BLaER1 treated with 17β-estradiol and CSF1 and Interleukin-3, amounts not matched to agents 10 nM and 100 nM (cell line): ENCODE measurements at regions not wholly inside any gene's neighbourhood (a gene's known extent, or its start where the extent isn't known, plus 50 kb on each side); places are given as distances from the start of the nearest gene placed in this dataset.

Experiments
- H3K27ac ChIP-seq, 11 experiments: shearing (Covaris generic); formaldehyde crosslinking; 2 replicates each; pipeline ENCODE4 v1.8.1; 2022
- H3K27me3 ChIP-seq, 11 experiments: shearing (Covaris generic); formaldehyde crosslinking; 2 replicates each; pipeline ENCODE4 v1.8.1; 2022
- H3K36me3 ChIP-seq, 11 experiments: shearing (Covaris generic); formaldehyde crosslinking; 2 replicates each; pipeline ENCODE4 v1.8.1; 2022
- H3K4me1 ChIP-seq, 10 experiments: shearing (Covaris generic); formaldehyde crosslinking; 2 replicates each; pipeline ENCODE4 v1.8.1; 2022
- H3K4me2 ChIP-seq, 11 experiments: shearing (Covaris generic); formaldehyde crosslinking; 2 replicates each; pipeline ENCODE4 v1.8.1; 2022
- H3K4me3 ChIP-seq, 10 experiments: shearing (Covaris generic); formaldehyde crosslinking; 2 replicates each; pipeline ENCODE4 v1.8.1; 2022
- H3K9ac ChIP-seq, 11 experiments: shearing (Covaris generic); formaldehyde crosslinking; 2 replicates each; pipeline ENCODE4 v1.8.1; 2022
- H3K9me3 ChIP-seq, 11 experiments: shearing (Covaris generic); formaldehyde crosslinking; replicated peaks in 1 of 11; 2 replicates each; pipeline ENCODE4 v1.8.1; 2022
- H4K20me1 ChIP-seq, 11 experiments: shearing (Covaris generic); formaldehyde crosslinking; 2 replicates each; pipeline ENCODE4 v1.8.1; 2022
- Cebpa-rat ChIP-seq, 11 experiments: shearing (Covaris generic); IDR thresholded peaks; 2 replicates each; pipeline ENCODE4 v1.8.1; 2022

- no peak overlapping the region for H3K4me2 ChIP-seq
- H3K4me1 ChIP-seq, result no peaks in the 10 kb centered on the region
- no peaks in the 10 kb centered on the region for H3K27me3 ChIP-seq
- no peak overlapping the region for H3K27ac ChIP-seq
- no peaks in the 10 kb centered on the region for H3K9me3 ChIP-seq
- no peak for TF ChIP-seq Cebpa-rat (IDR thresholded peaks at IDR 0.05)
- no peaks in the 10 kb centered on the region for H4K20me1 ChIP-seq
- no peaks in the 10 kb centered on the region for H3K36me3 ChIP-seq
- no peak overlapping the region for H3K4me3 ChIP-seq
- no peak overlapping the region for H3K9ac ChIP-seq
Observed at GRCh38 chr13:55483626-55484158, 1657.0 kb upstream of the PRR20A start.

GRCh38 chr13:55493297-55493696 lies 1647.4 kb upstream of the PRR20A start:
- H3K9me3 ChIP-seq, result no peaks in the 10 kb centered on the region
- H3K27me3 ChIP-seq, result no peaks in the 10 kb centered on the region
- H3K4me3 ChIP-seq, result no peak overlapping the region
- H4K20me1 ChIP-seq, result no peaks in the 10 kb centered on the region
- no peak overlapping the region for H3K4me2 ChIP-seq
- H3K4me1 ChIP-seq, result no peaks in the 10 kb centered on the region
- no peaks in the 10 kb centered on the region for H3K36me3 ChIP-seq
- H3K27ac ChIP-seq, result no peak overlapping the region
- no peak for TF ChIP-seq Cebpa-rat (IDR thresholded peaks at IDR 0.05)
- H3K9ac ChIP-seq, result no peak overlapping the region

GRCh38 chr13:55497486-55497885 lies 1643.2 kb upstream of the PRR20A start:
- no peaks in the 10 kb centered on the region for H4K20me1 ChIP-seq
- no peak for TF ChIP-seq Cebpa-rat (IDR thresholded peaks at IDR 0.05)
- H3K4me3 ChIP-seq, result no peak overlapping the region
- no peaks in the 10 kb centered on the region for H3K36me3 ChIP-seq
- no peaks in the 10 kb centered on the region for H3K4me1 ChIP-seq
- no peak overlapping the region for H3K4me2 ChIP-seq
- no peaks in the 10 kb centered on the region for H3K27me3 ChIP-seq
- no peak overlapping the region for H3K27ac ChIP-seq
- no peaks in the 10 kb centered on the region for H3K9me3 ChIP-seq
- no peak overlapping the region for H3K9ac ChIP-seq

GRCh38 chr13:55500694-55501093 lies 1640.0 kb upstream of the PRR20A start:
- no peak overlapping the region for H3K27ac ChIP-seq
- TF ChIP-seq Cebpa-rat (IDR thresholded peaks at IDR 0.05), result no peak

GRCh38 chr13:55516610-55517009 lies 1624.1 kb upstream of the PRR20A start:
- no peak overlapping the region for H3K4me2 ChIP-seq
- no peaks in the 10 kb centered on the region for H3K27me3 ChIP-seq
- no peak overlapping the region for H3K27ac ChIP-seq
- H3K9me3 ChIP-seq, result no peaks in the 10 kb centered on the region
- H3K4me3 ChIP-seq, result no peak overlapping the region
- no peak for TF ChIP-seq Cebpa-rat (IDR thresholded peaks at IDR 0.05)
- H4K20me1 ChIP-seq, result no peaks in the 10 kb centered on the region
- H3K4me1 ChIP-seq, result no peaks in the 10 kb centered on the region
- no peak overlapping the region for H3K9ac ChIP-seq
- no peaks in the 10 kb centered on the region for H3K36me3 ChIP-seq

More at GRCh38 chr13:55500694-55501093, 1640.0 kb upstream of the PRR20A start:
- no peaks in the 10 kb centered on the region for H3K9me3 ChIP-seq
- H3K4me2 ChIP-seq, result no peak overlapping the region
- H3K27me3 ChIP-seq, result no peaks in the 10 kb centered on the region
- H3K36me3 ChIP-seq, result no peaks in the 10 kb centered on the region
- no peaks in the 10 kb centered on the region for H4K20me1 ChIP-seq
- H3K4me1 ChIP-seq, result no peaks in the 10 kb centered on the region
- H3K9ac ChIP-seq, result no peak overlapping the region
- no peak overlapping the region for H3K4me3 ChIP-seq

GRCh38 chr13:55517312-55517711 lies 1623.4 kb upstream of the PRR20A start:
- Histone ChIP-seq H3K27me3 (no peaks in the 10 kb centered on the region), H3K4me3 (no peak overlapping the region), H3K9me3 (no peaks in the 10 kb centered on the region), H3K9ac (no peak overlapping the region), H4K20me1 (no peaks in the 10 kb centered on the region), H3K36me3 (no peaks in the 10 kb centered on the region), H3K4me1 (no peaks in the 10 kb centered on the region), H3K4me2 (no peak overlapping the region), H3K27ac (no peak overlapping the region)
- TF ChIP-seq Cebpa-rat (IDR thresholded peaks at IDR 0.05), result no peak

- no peak for TF ChIP-seq Cebpa-rat (IDR thresholded peaks at IDR 0.05)
- no peaks in the 10 kb centered on the region for H3K27me3 ChIP-seq
Observed at GRCh38 chr13:55528434-55528833, 1612.3 kb upstream of the PRR20A start.

GRCh38 chr13:55534306-55534705 lies 1606.4 kb upstream of the PRR20A start:
- H3K4me1 ChIP-seq, result no peaks in the 10 kb centered on the region
- no peaks in the 10 kb centered on the region for H3K36me3 ChIP-seq
- no peaks in the 10 kb centered on the region for H4K20me1 ChIP-seq
- no peak for TF ChIP-seq Cebpa-rat (IDR thresholded peaks at IDR 0.05)
- H3K9ac ChIP-seq, result no peak overlapping the region
- H3K27me3 ChIP-seq, result no peaks in the 10 kb centered on the region
- no peak overlapping the region for H3K27ac ChIP-seq
- no peak overlapping the region for H3K4me2 ChIP-seq
- H3K9me3 ChIP-seq, result no peaks in the 10 kb centered on the region
- no peak overlapping the region for H3K4me3 ChIP-seq

More at GRCh38 chr13:55528434-55528833, 1612.3 kb upstream of the PRR20A start:
- H3K4me2 ChIP-seq, result no peak overlapping the region
- H3K36me3 ChIP-seq, result no peaks in the 10 kb centered on the region
- no peak overlapping the region for H3K4me3 ChIP-seq
- no peaks in the 10 kb centered on the region for H3K9me3 ChIP-seq
- H3K9ac ChIP-seq, result no peak overlapping the region
- H4K20me1 ChIP-seq, result no peaks in the 10 kb centered on the region
- H3K4me1 ChIP-seq, result no peaks in the 10 kb centered on the region
- H3K27ac ChIP-seq, result no peak overlapping the region

GRCh38 chr13:55538424-55538823 lies 1602.3 kb upstream of the PRR20A start:
- no peak overlapping the region for H3K9ac ChIP-seq
- H3K36me3 ChIP-seq, result no peaks in the 10 kb centered on the region
- H4K20me1 ChIP-seq, result no peaks in the 10 kb centered on the region
- no peaks in the 10 kb centered on the region for H3K9me3 ChIP-seq
- H3K27ac ChIP-seq, result no peak overlapping the region
- H3K4me1 ChIP-seq, result no peaks in the 10 kb centered on the region
- H3K4me3 ChIP-seq, result no peak overlapping the region
- TF ChIP-seq Cebpa-rat (IDR thresholded peaks at IDR 0.05), result no peak
- no peaks in the 10 kb centered on the region for H3K27me3 ChIP-seq
- H3K4me2 ChIP-seq, result no peak overlapping the region

- Histone ChIP-seq H3K9me3 (peaks cover 0 to 4% (median 0%) of the 10 kb centered on the region in 11 experiments; a peak in 1 of 22 replicates), H3K27ac (no peak overlapping the region), H3K9ac (no peak overlapping the region), H3K4me2 (no peak overlapping the region), H3K36me3 (no peaks in the 10 kb centered on the region), H4K20me1 (no peaks in the 10 kb centered on the region), H3K27me3 (no peaks in the 10 kb centered on the region), H3K4me3 (no peak overlapping the region), H3K4me1 (no peaks in the 10 kb centered on the region)
- no peak for TF ChIP-seq Cebpa-rat (IDR thresholded peaks at IDR 0.05)
Observed at GRCh38 chr13:55543053-55543452, 1597.7 kb upstream of the PRR20A start.
